Activated CD4-positive, alpha-beta memory T cell treated with anti-CD3 and anti-CD28 coated beads for 36 hours (primary cell): ENCODE measurements at regions not wholly inside any gene's neighbourhood (a gene's known extent, or its start where the extent isn't known, plus 50 kb on each side); places are given as distances from the start of the nearest gene placed in this dataset.

Experiments used
- CTCF ChIA-PET: fragments of 350-600 bp; sonication (Branson Sonifier 250); formaldehyde crosslinking; loops from one replicate; lab custom pipeline; 2021; ENCODE audit warnings: antibody characterized with exemption, inconsistent platforms; lab: Charles Lee
- POLR2A ChIA-PET: fragments of 350-600 bp; sonication (Branson Sonifier 250); formaldehyde crosslinking; loops from one replicate; lab custom pipeline; 2021; ENCODE audit warnings: antibody characterized with exemption; lab: Charles Lee
- DNase-seq: peaks from one replicate; pipeline ENCODE4 v3.0.0-alpha.2; 2020
- H3K27ac Mint-ChIP-seq: one replicate; pipeline ENCODE4 v1.8.0; 2021; ENCODE audit warnings: mixed read lengths
- H3K27me3 Mint-ChIP-seq: one replicate; pipeline ENCODE4 v1.8.0; 2021; ENCODE audit warnings: mixed read lengths
- H3K36me3 Mint-ChIP-seq: one replicate; pipeline ENCODE4 v1.8.0; 2021; ENCODE audit warnings: mixed read lengths
- H3K4me1 Mint-ChIP-seq: one replicate; pipeline ENCODE4 v1.8.0; 2021; ENCODE audit warnings: low read depth, mixed read lengths
- H3K4me3 Mint-ChIP-seq: one replicate; pipeline ENCODE4 v1.8.0; 2021; ENCODE audit warnings: mild to moderate bottlenecking, mixed read lengths
- H3K9me3 Mint-ChIP-seq: one replicate; pipeline ENCODE4 v1.8.0; 2021; ENCODE audit warnings: mixed read lengths
- intact Hi-C: fragments of 100-400 bp; cut with micrococcal nuclease; formaldehyde crosslinking; loops from one replicate; pipeline ENCODE4 v1.15.1; 2023

GRCh38 chr3:73214846-73215245 is 153.4 kb downstream of the EBLN2 start:
- Mint-ChIP-seq H3K36me3 (no peaks in the 10 kb centered on the region), H3K4me1 (no peaks in the 10 kb centered on the region), H3K9me3 (no peaks in the 10 kb centered on the region), H3K27ac (no peak overlapping the region), H3K4me3 (no peak overlapping the region), H3K27me3 (no peaks in the 10 kb centered on the region)
- POLR2A ChIA-PET: no interaction called here
- intact Hi-C loops: no loop called here
- CTCF ChIA-PET: no interaction called here
- DNase-seq: no peak

- H3K4me3 Mint-ChIP-seq: no peak overlapping the region
- intact Hi-C loops: no loop called here
- POLR2A ChIA-PET: no interaction called here
- H3K9me3 Mint-ChIP-seq: no peaks in the 10 kb centered on the region
- no peaks in the 10 kb centered on the region for H3K4me1 Mint-ChIP-seq
- CTCF ChIA-PET: no interaction called here
- H3K27me3 Mint-ChIP-seq: no peaks in the 10 kb centered on the region
- no peak for DNase-seq
- no peak overlapping the region for H3K27ac Mint-ChIP-seq
- H3K36me3 Mint-ChIP-seq: no peaks in the 10 kb centered on the region
Measured at GRCh38 chr3:73215281-73215680, 153.8 kb downstream of the EBLN2 start.

GRCh38 chr3:73215901-73216300 is 154.4 kb downstream of the EBLN2 start:
- H3K27ac Mint-ChIP-seq: no peak overlapping the region
- no peaks in the 10 kb centered on the region for H3K9me3 Mint-ChIP-seq
- H3K27me3 Mint-ChIP-seq: no peaks in the 10 kb centered on the region
- H3K4me1 Mint-ChIP-seq: no peaks in the 10 kb centered on the region
- CTCF ChIA-PET: no interaction called here
- no peak for DNase-seq
- POLR2A ChIA-PET: no interaction called here
- intact Hi-C loops: no loop called here
- H3K36me3 Mint-ChIP-seq: no peaks in the 10 kb centered on the region
- no peak overlapping the region for H3K4me3 Mint-ChIP-seq

- intact Hi-C loops: no loop called here
- Mint-ChIP-seq H3K27me3 (no peaks in the 10 kb centered on the region), H3K9me3 (no peaks in the 10 kb centered on the region), H3K4me3 (no peak overlapping the region), H3K36me3 (no peaks in the 10 kb centered on the region), H3K27ac (no peak overlapping the region), H3K4me1 (no peaks in the 10 kb centered on the region)
- DNase-seq: no peak
- ChIA-PET POLR2A (no interaction called here), CTCF (no interaction called here)
Measured at GRCh38 chr3:73216310-73216709, 154.9 kb downstream of the EBLN2 start.

- no peaks in the 10 kb centered on the region for H3K4me1 Mint-ChIP-seq
- no peak for DNase-seq
Measured at GRCh38 chr3:73222126-73222525, 160.7 kb downstream of the EBLN2 start.

GRCh38 chr3:73225146-73225855 is 163.8 kb downstream of the EBLN2 start:
- no peaks in the 10 kb centered on the region for H3K9me3 Mint-ChIP-seq
- H3K36me3 Mint-ChIP-seq: no peaks in the 10 kb centered on the region
- ChIA-PET CTCF (no interaction called here), POLR2A (no interaction called here)
- H3K4me1 Mint-ChIP-seq: no peaks in the 10 kb centered on the region
- H3K4me3 Mint-ChIP-seq: no peak overlapping the region
- no peak overlapping the region for H3K27ac Mint-ChIP-seq
- no peak for DNase-seq
- H3K27me3 Mint-ChIP-seq: no peaks in the 10 kb centered on the region
- intact Hi-C loops: no loop called here

More at GRCh38 chr3:73222126-73222525, 160.7 kb downstream of the EBLN2 start:
- H3K27ac Mint-ChIP-seq: no peak overlapping the region
- intact Hi-C loops: no loop called here
- no peak overlapping the region for H3K4me3 Mint-ChIP-seq
- no peaks in the 10 kb centered on the region for H3K36me3 Mint-ChIP-seq
- H3K27me3 Mint-ChIP-seq: no peaks in the 10 kb centered on the region
- ChIA-PET POLR2A (no interaction called here), CTCF (no interaction called here)
- H3K9me3 Mint-ChIP-seq: no peaks in the 10 kb centered on the region

GRCh38 chr3:73225991-73226390 is 164.5 kb downstream of the EBLN2 start:
- no peaks in the 10 kb centered on the region for H3K4me1 Mint-ChIP-seq
- no peak overlapping the region for H3K4me3 Mint-ChIP-seq
- POLR2A ChIA-PET: no interaction called here
- no peaks in the 10 kb centered on the region for H3K9me3 Mint-ChIP-seq
- DNase-seq: no peak
- no peaks in the 10 kb centered on the region for H3K36me3 Mint-ChIP-seq
- no peaks in the 10 kb centered on the region for H3K27me3 Mint-ChIP-seq
- CTCF ChIA-PET: no interaction called here
- intact Hi-C loops: no loop called here
- H3K27ac Mint-ChIP-seq: no peak overlapping the region

- H3K9me3 Mint-ChIP-seq: no peaks in the 10 kb centered on the region
Measured at GRCh38 chr3:73228000-73228399, 166.5 kb downstream of the EBLN2 start.

GRCh38 chr3:73228437-73228836 is 167.0 kb downstream of the EBLN2 start:
- DNase-seq: no peak
- Mint-ChIP-seq H3K27ac (no peak overlapping the region), H3K9me3 (no peaks in the 10 kb centered on the region), H3K4me3 (no peak overlapping the region), H3K4me1 (no peaks in the 10 kb centered on the region), H3K27me3 (no peaks in the 10 kb centered on the region), H3K36me3 (no peaks in the 10 kb centered on the region)
- intact Hi-C loops: no loop called here
- CTCF ChIA-PET: no interaction called here
- POLR2A ChIA-PET: no interaction called here

More at GRCh38 chr3:73228000-73228399, 166.5 kb downstream of the EBLN2 start:
- Mint-ChIP-seq H3K36me3 (no peaks in the 10 kb centered on the region), H3K27ac (no peak overlapping the region), H3K4me3 (no peak overlapping the region), H3K4me1 (no peaks in the 10 kb centered on the region), H3K27me3 (no peaks in the 10 kb centered on the region)
- POLR2A ChIA-PET: no interaction called here
- CTCF ChIA-PET: no interaction called here
- DNase-seq: no peak
- intact Hi-C loops: no loop called here

- POLR2A ChIA-PET: no interaction called here
- CTCF ChIA-PET: no interaction called here
- DNase-seq: no peak
- no peak overlapping the region for H3K4me3 Mint-ChIP-seq
- H3K27me3 Mint-ChIP-seq: peaks cover 1% of the 10 kb centered on the region
- no peaks in the 10 kb centered on the region for H3K36me3 Mint-ChIP-seq
- H3K9me3 Mint-ChIP-seq: no peaks in the 10 kb centered on the region
- no peak overlapping the region for H3K27ac Mint-ChIP-seq
- no peaks in the 10 kb centered on the region for H3K4me1 Mint-ChIP-seq
- intact Hi-C loops: no loop called here
Measured at GRCh38 chr3:73228959-73229358, 167.5 kb downstream of the EBLN2 start.

- no peak overlapping the region for H3K27ac Mint-ChIP-seq
- DNase-seq: no peak
- H3K4me1 Mint-ChIP-seq: no peaks in the 10 kb centered on the region
- no peak overlapping the region for H3K4me3 Mint-ChIP-seq
- ChIA-PET CTCF (no interaction called here), POLR2A (no interaction called here)
- intact Hi-C loops: no loop called here
- H3K36me3 Mint-ChIP-seq: no peaks in the 10 kb centered on the region
- H3K27me3 Mint-ChIP-seq: peaks cover 2% of the 10 kb centered on the region
- H3K9me3 Mint-ChIP-seq: no peaks in the 10 kb centered on the region
Measured at GRCh38 chr3:73234354-73235014, 173.0 kb downstream of the EBLN2 start.

GRCh38 chr3:73235768-73236167 is 174.3 kb downstream of the EBLN2 start:
- Mint-ChIP-seq H3K4me1 (no peaks in the 10 kb centered on the region), H3K4me3 (no peak overlapping the region), H3K36me3 (no peaks in the 10 kb centered on the region), H3K27me3 (peaks cover 2% of the 10 kb centered on the region), H3K9me3 (no peaks in the 10 kb centered on the region), H3K27ac (no peak overlapping the region)
- ChIA-PET CTCF (no interaction called here), POLR2A (no interaction called here)
- DNase-seq: no peak
- intact Hi-C loops: no loop called here

GRCh38 chr3:73236867-73237266 is 175.4 kb downstream of the EBLN2 start:
- peaks cover 2% of the 10 kb centered on the region for H3K27me3 Mint-ChIP-seq
- H3K36me3 Mint-ChIP-seq: no peaks in the 10 kb centered on the region
- POLR2A ChIA-PET: no interaction called here
- CTCF ChIA-PET: no interaction called here
- H3K4me3 Mint-ChIP-seq: no peak overlapping the region
- H3K9me3 Mint-ChIP-seq: no peaks in the 10 kb centered on the region
- no peaks in the 10 kb centered on the region for H3K4me1 Mint-ChIP-seq
- no peak for DNase-seq
- H3K27ac Mint-ChIP-seq: no peak overlapping the region
- intact Hi-C loops: no loop called here
